Duodenal mucosa (tissue), 2 donors: ENCODE measurements at regions not wholly inside any gene's neighbourhood (a gene's known extent, or its start where the extent isn't known, plus 50 kb on each side); places are given as distances from the start of the nearest gene placed in this dataset.
"Not testable (repeated sequence)": the region's sequence is repeated elsewhere in the genome, so short reads cannot be mapped to it uniquely, and the experiment has no call there.

Source experiments
- H3K27ac ChIP-seq: one replicate; pipeline ENCODE4 v1.7.0; 2013; ENCODE audit warnings: low read depth, low read length
- H3K27me3 ChIP-seq, 2 donors: one replicate each; pipeline ENCODE4 v1.7.0; 2013; ENCODE audit warnings: low read length in 2 of 2, control low read depth in 1 of 2; ENCODE audit not compliant: insufficient read depth in 2 of 2, control insufficient read depth in 1 of 2
- H3K36me3 ChIP-seq, 2 donors: one replicate each; pipeline ENCODE4 v1.7.0; 2013; ENCODE audit warnings: low read length in 2 of 2, control low read depth in 1 of 2; ENCODE audit not compliant: insufficient read depth in 2 of 2, control insufficient read depth in 1 of 2
- H3K4me1 ChIP-seq, 2 donors: one replicate each; pipeline ENCODE4 v1.7.0; 2013; ENCODE audit warnings: low read length in 2 of 2, control low read depth in 1 of 2; ENCODE audit not compliant: insufficient read depth in 2 of 2, control insufficient read depth in 1 of 2
- H3K4me3 ChIP-seq, 2 donors: one replicate each; pipeline ENCODE4 v1.7.0; 2013; ENCODE audit warnings: low read length in 2 of 2, low read depth in 1 of 2
- H3K9ac ChIP-seq, 2 donors: one replicate each; pipeline ENCODE4 v1.7.0; 2013; ENCODE audit warnings: low read length in 2 of 2, low read depth in 1 of 2
- H3K9me3 ChIP-seq, 2 donors: one replicate each; pipeline ENCODE4 v1.7.0; 2013; ENCODE audit warnings: low read length in 2 of 2, control low read depth in 1 of 2; ENCODE audit not compliant: control insufficient read depth in 1 of 2

- Histone ChIP-seq H3K4me1 (no peaks in the 10 kb centered on the region), H3K27ac (no peak overlapping the region), H3K9ac (no peak overlapping the region), H3K9me3 (no peaks in the 10 kb centered on the region), H3K27me3 (no peaks in the 10 kb centered on the region), H3K36me3 (no peaks in the 10 kb centered on the region), H3K4me3 (no peak overlapping the region)
Observed at GRCh38 chr2:7683708-7684107, 766.5 kb downstream of the RNF144A start.

GRCh38 chr2:7685342-7686015 is 768.3 kb downstream of the RNF144A start:
- H3K36me3 ChIP-seq = no peaks in the 10 kb centered on the region

GRCh38 chr2:7686016-7686385 is 768.8 kb downstream of the RNF144A start:
- Histone ChIP-seq H3K4me1 (no peaks in the 10 kb centered on the region), H3K27me3 (no peaks in the 10 kb centered on the region), H3K9me3 (no peaks in the 10 kb centered on the region), H3K36me3 (no peaks in the 10 kb centered on the region), H3K4me3 (no peak overlapping the region), H3K9ac (no peak overlapping the region), H3K27ac (no peak overlapping the region)

More at GRCh38 chr2:7685342-7686015, 768.3 kb downstream of the RNF144A start:
- H3K4me3 ChIP-seq = no peak overlapping the region
- no peaks in the 10 kb centered on the region for H3K27me3 ChIP-seq
- no peak overlapping the region for H3K27ac ChIP-seq
- no peaks in the 10 kb centered on the region for H3K4me1 ChIP-seq
- no peak overlapping the region for H3K9ac ChIP-seq
- no peaks in the 10 kb centered on the region for H3K9me3 ChIP-seq

GRCh38 chr2:7691961-7692656 is 774.9 kb downstream of the RNF144A start:
- H3K36me3 ChIP-seq = no peaks in the 10 kb centered on the region
- H3K27me3 ChIP-seq = no peaks in the 10 kb centered on the region
- no peak overlapping the region for H3K27ac ChIP-seq
- H3K9me3 ChIP-seq = no peaks in the 10 kb centered on the region
- no peak overlapping the region for H3K4me3 ChIP-seq
- H3K9ac ChIP-seq = no peak overlapping the region
- H3K4me1 ChIP-seq = no peaks in the 10 kb centered on the region

GRCh38 chr2:7692657-7693161 is 775.5 kb downstream of the RNF144A start:
- Histone ChIP-seq H3K9ac (no peak overlapping the region), H3K4me1 (no peaks in the 10 kb centered on the region), H3K9me3 (no peaks in the 10 kb centered on the region), H3K4me3 (no peak overlapping the region), H3K36me3 (no peaks in the 10 kb centered on the region), H3K27ac (no peak overlapping the region), H3K27me3 (no peaks in the 10 kb centered on the region)

GRCh38 chr2:7693246-7694075 is 776.2 kb downstream of the RNF144A start:
- Histone ChIP-seq H3K27me3 (no peaks in the 10 kb centered on the region), H3K9me3 (no peaks in the 10 kb centered on the region), H3K4me3 (no peak overlapping the region), H3K9ac (no peak overlapping the region), H3K27ac (no peak overlapping the region), H3K4me1 (no peaks in the 10 kb centered on the region), H3K36me3 (no peaks in the 10 kb centered on the region)

GRCh38 chr2:7694076-7694985 is 777.1 kb downstream of the RNF144A start:
- Histone ChIP-seq H3K27me3 (no peaks in the 10 kb centered on the region), H3K36me3 (no peaks in the 10 kb centered on the region), H3K27ac (no peak overlapping the region), H3K4me3 (no peak overlapping the region), H3K9me3 (no peaks in the 10 kb centered on the region), H3K4me1 (no peaks in the 10 kb centered on the region), H3K9ac (no peak overlapping the region)

GRCh38 chr2:7696556-7696955 is 779.3 kb downstream of the RNF144A start:
- H3K4me1 ChIP-seq, H3K27ac ChIP-seq, H3K4me3 ChIP-seq, H3K36me3 ChIP-seq, H3K27me3 ChIP-seq, H3K9ac ChIP-seq, H3K9me3 ChIP-seq: not testable (repeated sequence)

- Histone ChIP-seq H3K36me3 (no peaks in the 10 kb centered on the region), H3K9ac (no peak overlapping the region), H3K4me3 (no peak overlapping the region), H3K4me1 (no peaks in the 10 kb centered on the region), H3K27ac (no peak overlapping the region), H3K27me3 (no peaks in the 10 kb centered on the region), H3K9me3 (no peaks in the 10 kb centered on the region)
Observed at GRCh38 chr2:7697052-7697451, 779.8 kb downstream of the RNF144A start.
